ENCODE measurements at regions not wholly inside any gene's neighbourhood (a gene's known extent, or its start where the extent isn't known, plus 50 kb on each side); places are given as distances from the start of the nearest gene placed in this dataset.
A peak's percentile ranks its signal among the peaks of the same experiment; 100 is the strongest.

- no peak for DNase-seq
Measured at GRCh38 chr14:34120185-34120977, 169.5 kb upstream of the EGLN3 start.

GRCh38 chr14:34119107-34119858, 168.4 kb upstream of the EGLN3 start:
- no peak for DNase-seq

GRCh38 chr14:34113991-34114390, 163.1 kb upstream of the EGLN3 start:
- DNase-seq: no peak

GRCh38 chr14:34113005-34113511, 162.2 kb upstream of the EGLN3 start:
- DNase-seq: no peak

GRCh38 chr14:34111953-34112352, 161.1 kb upstream of the EGLN3 start:
- no peak for DNase-seq

- no peak for DNase-seq
Measured at GRCh38 chr14:34111505-34111904, 160.6 kb upstream of the EGLN3 start.

- no peak for DNase-seq
Measured at GRCh38 chr14:34110531-34110930, 159.7 kb upstream of the EGLN3 start.

- DNase-seq: no peak
Measured at GRCh38 chr14:34107441-34107840, 156.6 kb upstream of the EGLN3 start.

- DNase-seq: no peak
Measured at GRCh38 chr14:34106310-34106709, 155.4 kb upstream of the EGLN3 start.

GRCh38 chr14:34104489-34105397, 153.9 kb upstream of the EGLN3 start:
- no peak for DNase-seq

- no peak for DNase-seq
Measured at GRCh38 chr14:34103176-34103575, 152.3 kb upstream of the EGLN3 start.

GRCh38 chr14:34099635-34100034, 148.8 kb upstream of the EGLN3 start:
- no peak for DNase-seq

GRCh38 chr14:34098985-34099349, 148.1 kb upstream of the EGLN3 start:
- no peak for DNase-seq

- peak; percentile 12 for DNase-seq
Measured at GRCh38 chr14:34098045-34098984, 147.4 kb upstream of the EGLN3 start.

GRCh38 chr14:34097644-34098043, 146.8 kb upstream of the EGLN3 start:
- DNase-seq: no peak

GRCh38 chr14:34094384-34094783, 143.5 kb upstream of the EGLN3 start:
- no peak for DNase-seq

GRCh38 chr14:34093883-34094282, 143.0 kb upstream of the EGLN3 start:
- no peak for DNase-seq

GRCh38 chr14:34090451-34090850, 139.6 kb upstream of the EGLN3 start:
- no peak for DNase-seq

- DNase-seq: no peak
Measured at GRCh38 chr14:34088914-34089313, 138.0 kb upstream of the EGLN3 start.

- no peak for DNase-seq
Measured at GRCh38 chr14:34087571-34087970, 136.7 kb upstream of the EGLN3 start.

- DNase-seq: no peak
Measured at GRCh38 chr14:34086223-34086757, 135.4 kb upstream of the EGLN3 start.

GRCh38 chr14:34085695-34086094, 134.8 kb upstream of the EGLN3 start:
- no peak for DNase-seq
